ENCODE measurements at regions not wholly inside any gene's neighbourhood (a gene's known extent, or its start where the extent isn't known, plus 50 kb on each side); places are given as distances from the start of the nearest gene placed in this dataset.

DNA sequence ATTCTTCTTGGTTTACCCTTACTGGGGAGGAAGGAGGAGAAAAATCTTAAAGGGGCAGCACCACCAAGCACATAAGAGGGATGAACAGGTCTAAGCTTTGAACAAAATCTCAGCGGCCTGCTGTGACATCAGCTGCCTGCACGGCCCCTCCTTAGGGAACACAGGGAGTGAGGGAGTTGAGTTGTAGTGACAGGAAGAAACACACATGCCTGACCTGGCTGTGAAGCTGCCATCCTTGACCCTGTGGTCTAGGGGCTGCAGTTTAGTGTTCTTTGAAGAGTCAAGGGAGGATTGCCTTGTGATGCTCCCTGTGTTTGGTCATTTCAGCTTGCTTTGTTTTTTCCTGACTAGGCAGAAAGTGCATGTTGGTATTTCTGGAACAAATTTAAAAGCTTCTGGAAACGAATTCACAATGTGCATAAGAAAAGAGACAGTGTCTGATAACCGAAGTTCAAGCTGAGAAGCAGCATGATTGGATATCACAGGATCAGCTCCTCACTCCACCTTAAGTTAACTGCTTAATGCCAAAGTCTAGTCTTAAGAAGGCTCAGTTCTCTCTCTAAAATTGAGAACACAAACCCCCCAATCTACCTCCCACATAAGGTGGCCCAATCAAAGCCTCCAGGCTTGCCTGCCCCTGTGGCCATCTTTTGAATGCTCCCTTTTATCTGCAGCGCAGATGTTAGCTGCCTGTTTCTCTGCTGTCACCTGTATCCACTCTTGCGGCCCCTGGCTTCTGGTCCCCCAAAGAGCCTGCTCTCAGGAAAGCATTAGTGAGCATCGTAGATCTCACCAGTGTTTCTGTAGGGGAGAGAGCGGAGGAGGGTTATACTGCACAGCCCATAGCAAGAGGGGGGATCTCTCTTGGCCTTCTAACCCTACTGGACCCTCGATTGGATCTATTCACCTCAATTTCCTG, 82.2 kb downstream of the SCN11A start:
- no peak for TF ChIP-seq POLR2A (IDR thresholded peaks at IDR 0.05)
- TF ChIP-seq, protein P1, sequence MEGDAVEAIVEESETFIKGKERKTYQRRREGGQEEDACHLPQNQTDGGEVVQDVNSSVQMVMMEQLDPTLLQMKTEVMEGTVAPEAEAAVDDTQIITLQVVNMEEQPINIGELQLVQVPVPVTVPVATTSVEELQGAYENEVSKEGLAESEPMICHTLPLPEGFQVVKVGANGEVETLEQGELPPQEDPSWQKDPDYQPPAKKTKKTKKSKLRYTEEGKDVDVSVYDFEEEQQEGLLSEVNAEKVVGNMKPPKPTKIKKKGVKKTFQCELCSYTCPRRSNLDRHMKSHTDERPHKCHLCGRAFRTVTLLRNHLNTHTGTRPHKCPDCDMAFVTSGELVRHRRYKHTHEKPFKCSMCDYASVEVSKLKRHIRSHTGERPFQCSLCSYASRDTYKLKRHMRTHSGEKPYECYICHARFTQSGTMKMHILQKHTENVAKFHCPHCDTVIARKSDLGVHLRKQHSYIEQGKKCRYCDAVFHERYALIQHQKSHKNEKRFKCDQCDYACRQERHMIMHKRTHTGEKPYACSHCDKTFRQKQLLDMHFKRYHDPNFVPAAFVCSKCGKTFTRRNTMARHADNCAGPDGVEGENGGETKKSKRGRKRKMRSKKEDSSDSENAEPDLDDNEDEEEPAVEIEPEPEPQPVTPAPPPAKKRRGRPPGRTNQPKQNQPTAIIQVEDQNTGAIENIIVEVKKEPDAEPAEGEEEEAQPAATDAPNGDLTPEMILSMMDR (IDR thresholded peaks at IDR 0.05), result no peak
- intact Hi-C loops (cut with DNase I; ENCODE audit: low total_unique reads), result no loop called here
- DNase-seq (ENCODE audit: low spot score in 2 of 2), result no peak
- 49 to 56% methylated on average over 9 of the region's 9 CpGs for WGBS, 2 donors
- no peak overlapping the region for H3K4me3 ChIP-seq (ENCODE audit: low read depth, poor library complexity, severe bottlenecking)

DNA sequence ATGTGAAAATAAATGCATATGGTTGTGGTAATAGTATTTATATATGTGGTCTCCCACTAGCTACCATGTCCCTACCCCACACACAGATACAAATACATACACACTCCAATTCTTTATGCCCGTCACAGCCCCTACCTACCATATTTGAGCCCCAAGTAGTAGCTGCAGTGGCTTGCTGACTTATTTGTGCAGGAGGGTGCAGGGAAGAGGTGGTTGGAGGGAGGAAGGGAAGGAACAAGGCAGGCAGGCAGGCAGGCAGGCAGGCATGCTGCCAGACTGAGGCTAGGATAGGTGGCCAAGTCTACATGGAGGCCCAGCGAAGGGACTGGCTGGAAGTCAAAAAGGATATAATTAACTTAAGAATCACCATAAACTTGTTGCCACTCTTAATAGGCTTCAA, 82.9 kb downstream of the SCN11A start:
- peak in 1 of 2 donors; percentile 17 for DNase-seq (ENCODE audit: low spot score in 2 of 2)
- TF ChIP-seq, protein P1 (IDR thresholded peaks at IDR 0.05), result no peak
- WGBS, 2 donors, result 44 to 64% methylated on average over 2 of the region's 2 CpGs
- no peak overlapping the region for H3K4me3 ChIP-seq (ENCODE audit: low read depth, poor library complexity, severe bottlenecking)
- intact Hi-C loops (cut with DNase I; ENCODE audit: low total_unique reads), result no loop called here

DNA sequence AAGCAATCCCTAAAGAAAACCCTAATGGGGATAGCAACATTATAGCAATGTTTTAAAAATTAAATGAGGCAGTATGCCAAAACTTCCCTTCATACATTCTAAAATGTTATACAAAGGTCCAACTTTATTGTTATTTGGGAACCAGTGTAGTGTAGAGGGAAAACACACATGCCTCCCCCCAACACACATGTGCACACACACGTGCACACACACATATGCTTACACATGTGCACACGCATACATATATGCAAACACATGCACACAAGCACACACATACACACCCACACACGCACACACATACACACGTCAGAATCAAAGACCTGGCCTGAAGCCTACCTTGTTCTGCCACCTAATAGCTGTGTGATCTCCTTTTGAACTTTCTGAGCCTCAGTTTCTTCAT, 83.3 kb downstream of the SCN11A start:
- no peak for TF ChIP-seq POLR2A (IDR thresholded peaks at IDR 0.05)
- TF ChIP-seq, protein P1 (IDR thresholded peaks at IDR 0.05), result no peak
- DNase-seq (ENCODE audit: low spot score in 2 of 2), result peak in 1 of 2 donors; percentile 5
- WGBS, 2 donors, result 79 to 82% methylated on average over 4 of the region's 4 CpGs
- intact Hi-C loops (cut with DNase I; ENCODE audit: low total_unique reads), result no loop called here
- H3K4me3 ChIP-seq (ENCODE audit: low read depth, poor library complexity, severe bottlenecking), result no peak overlapping the region

DNA sequence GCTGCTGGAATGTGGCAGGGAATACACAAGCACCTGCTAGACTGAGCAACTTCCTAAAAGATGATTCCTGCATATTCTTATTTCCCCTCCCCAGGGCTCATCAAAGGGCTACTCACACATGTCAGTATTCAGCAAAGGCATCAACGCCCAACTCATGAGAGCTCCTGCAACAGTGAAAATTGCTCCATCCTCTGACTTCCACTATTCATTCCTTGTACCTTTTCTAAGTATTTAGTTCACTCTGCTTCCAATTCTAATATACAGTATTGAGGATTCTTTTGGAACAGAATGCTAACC, 84.1 kb downstream of the SCN11A start:
- no peak overlapping the region for H3K4me3 ChIP-seq (ENCODE audit: low read depth, poor library complexity, severe bottlenecking)
- 60 to 77% methylated on average over 1 of the region's 1 CpG for WGBS, 2 donors
- DNase-seq (ENCODE audit: low spot score in 2 of 2), result no peak
- TF ChIP-seq POLR2A (IDR thresholded peaks at IDR 0.05), result no peak
- TF ChIP-seq, protein P1 (IDR thresholded peaks at IDR 0.05), result no peak
- intact Hi-C loops (cut with DNase I; ENCODE audit: low total_unique reads), result no loop called here

DNA sequence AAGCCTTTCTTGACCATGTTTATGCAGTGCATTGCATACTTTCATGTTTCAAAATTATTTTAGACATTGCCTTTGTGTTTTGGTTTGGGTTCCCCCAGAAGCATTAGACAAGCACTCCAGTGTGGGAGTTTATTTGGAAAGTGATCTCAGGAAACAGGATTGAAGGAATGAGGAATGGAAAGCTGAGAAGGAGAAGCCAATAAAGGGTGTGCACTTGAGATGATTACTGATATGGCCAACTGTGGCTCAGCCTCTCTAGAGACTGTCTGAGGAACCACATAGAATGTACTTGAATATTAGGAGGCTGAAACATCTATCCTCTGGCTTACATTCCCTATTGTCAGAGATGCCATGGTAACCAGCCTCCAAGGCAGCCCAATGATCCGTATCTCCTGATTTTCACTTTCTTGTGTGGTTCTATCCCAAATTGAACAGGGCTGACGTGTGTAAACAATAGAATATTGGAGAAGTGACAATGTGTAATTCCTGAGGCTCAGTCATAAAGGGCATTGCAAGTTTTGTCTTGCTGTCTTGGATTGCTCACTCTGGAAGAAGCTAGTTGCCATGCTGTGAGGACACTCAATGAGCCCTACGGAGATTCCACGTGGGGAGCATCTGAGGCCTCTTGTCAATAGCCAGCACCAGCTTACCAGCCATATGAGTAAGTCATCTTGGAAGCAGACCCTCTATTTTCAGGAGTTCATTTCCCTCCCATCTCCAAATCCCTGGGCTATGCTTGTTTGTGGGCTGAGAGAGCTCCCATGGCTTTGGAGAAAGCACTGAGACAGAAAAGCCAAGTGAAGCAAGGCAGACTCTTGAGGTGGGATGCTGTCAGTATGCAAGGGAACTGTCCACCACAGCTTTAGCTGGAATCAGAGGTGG, 84.7 kb downstream of the SCN11A start:
- DNase-seq (ENCODE audit: low spot score in 2 of 2), result no peak
- TF ChIP-seq, protein P1 (IDR thresholded peaks at IDR 0.05), result no peak
- no peak for TF ChIP-seq POLR2A (IDR thresholded peaks at IDR 0.05)

More for the DNA sequence above, 84.7 kb downstream of the SCN11A start:
- WGBS, 2 donors, result 37 to 51% methylated on average over 4 of the region's 4 CpGs
- intact Hi-C loops (cut with DNase I; ENCODE audit: low total_unique reads), result no loop called here
- no peak overlapping the region for H3K4me3 ChIP-seq (ENCODE audit: low read depth, poor library complexity, severe bottlenecking)

Data from lower leg skin (tissue), 4 donors.